GM12891 (cell line): ENCODE measurements at regions not wholly inside any gene's neighbourhood (a gene's known extent, or its start where the extent isn't known, plus 50 kb on each side); places are given as distances from the start of the nearest gene placed in this dataset.

Source experiments
- PAX5 ChIP-seq: IDR thresholded peaks from 2 replicates; pipeline ENCODE4 v1.6.1; 2011; ENCODE audit warnings: low read length, moderate library complexity, mild to moderate bottlenecking; ENCODE audit not compliant: insufficient read depth, severe bottlenecking
- POLR2A ChIP-seq: IDR thresholded peaks from 2 replicates; pipeline ENCODE4 v1.6.1; 2011; ENCODE audit warnings: low read depth, low read length, control low read depth
- POLR2AphosphoS5 ChIP-seq: IDR thresholded peaks from 2 replicates; pipeline ENCODE4 v1.6.1; 2011; ENCODE audit warnings: low read depth, low read length, control low read depth
- POU2F2 ChIP-seq: IDR thresholded peaks from 2 replicates; pipeline ENCODE4 v1.6.1; 2011; ENCODE audit warnings: low read depth, mild to moderate bottlenecking, control low read depth, low read length, moderate library complexity
- SPI1 ChIP-seq: IDR thresholded peaks from 2 replicates; pipeline ENCODE4 v1.6.1; 2011; ENCODE audit warnings: low read depth, low read length, control low read depth
- TAF1 ChIP-seq: IDR thresholded peaks from 2 replicates; pipeline ENCODE4 v1.6.1; 2011; ENCODE audit warnings: low read depth, low read length, control low read depth

- TF ChIP-seq POLR2AphosphoS5 (no peak), TAF1 (no peak), POLR2A (no peak), SPI1 (no peak), POU2F2 (no peak), PAX5 (no peak)
Measured at GRCh38 chr18:22343613-22344012, 74.1 kb downstream of the CTAGE1 start.
